GM18520 (cell line): ENCODE measurements at regions not wholly inside any gene's neighbourhood (a gene's known extent, or its start where the extent isn't known, plus 50 kb on each side); places are given as distances from the start of the nearest gene placed in this dataset.
"Not testable (repeated sequence)": the region's sequence is repeated elsewhere in the genome, so short reads cannot be mapped to it uniquely, and the experiment has no call there.

Experiments
- ATAC-seq: cut with Tn5 transposase; IDR thresholded peaks from one replicate; pipeline ENCODE4 v1.9.1; 2021; ENCODE audit not compliant: unreplicated experiment

DNA sequence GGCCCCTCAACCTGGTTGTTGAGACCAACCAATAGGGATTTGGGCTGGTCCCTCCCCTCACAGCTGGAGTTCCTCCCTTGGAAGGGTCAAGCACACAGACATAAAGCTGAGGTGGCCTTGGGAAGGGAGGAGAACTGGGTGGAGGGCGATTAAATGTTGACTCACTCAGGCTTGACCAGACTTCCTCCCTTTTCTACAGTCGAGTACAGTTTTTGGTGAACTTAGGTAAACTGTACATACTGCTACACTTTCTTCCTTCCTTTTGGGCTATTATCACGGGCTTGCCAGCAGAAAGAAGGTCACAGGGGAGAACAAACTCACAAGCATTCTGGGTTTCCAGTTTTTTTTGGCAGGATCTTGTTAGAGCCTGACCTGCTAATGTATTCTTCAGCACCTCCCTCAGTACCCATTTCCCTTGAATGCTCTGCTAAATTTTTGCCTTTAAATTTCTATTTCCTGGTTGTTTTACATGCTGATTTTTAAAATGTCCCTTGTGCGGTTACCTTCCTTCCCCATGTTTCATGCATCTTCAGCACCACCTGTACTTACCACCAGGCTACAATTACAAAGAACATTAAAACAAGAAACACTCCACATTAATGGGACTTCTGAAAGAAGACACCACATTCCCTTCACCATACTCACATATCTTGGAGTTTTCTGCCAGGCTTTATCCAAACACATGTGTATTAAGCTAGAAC lies 135.2 kb upstream of the RASGEF1B start:
- no peak for ATAC-seq

DNA sequence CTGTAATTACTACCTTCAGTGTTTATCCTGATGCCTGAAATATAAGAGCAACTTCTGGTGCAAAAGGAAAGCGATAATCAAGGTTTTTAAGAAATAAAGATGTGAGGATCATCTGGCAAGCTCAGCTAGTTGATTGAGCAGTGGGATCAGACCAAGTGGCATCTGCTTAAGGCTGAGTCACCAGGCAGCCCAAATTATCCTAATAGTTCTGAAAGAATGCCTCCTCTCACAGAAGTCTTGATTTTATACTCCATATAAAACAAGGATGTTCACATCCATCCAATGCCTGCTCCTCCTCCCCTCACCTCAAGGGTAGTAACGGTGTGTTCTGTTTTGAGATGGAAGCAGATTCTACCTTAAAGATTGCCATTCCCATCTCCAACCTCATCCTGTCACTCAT lies 134.5 kb upstream of the RASGEF1B start:
- ATAC-seq, result no peak

DNA sequence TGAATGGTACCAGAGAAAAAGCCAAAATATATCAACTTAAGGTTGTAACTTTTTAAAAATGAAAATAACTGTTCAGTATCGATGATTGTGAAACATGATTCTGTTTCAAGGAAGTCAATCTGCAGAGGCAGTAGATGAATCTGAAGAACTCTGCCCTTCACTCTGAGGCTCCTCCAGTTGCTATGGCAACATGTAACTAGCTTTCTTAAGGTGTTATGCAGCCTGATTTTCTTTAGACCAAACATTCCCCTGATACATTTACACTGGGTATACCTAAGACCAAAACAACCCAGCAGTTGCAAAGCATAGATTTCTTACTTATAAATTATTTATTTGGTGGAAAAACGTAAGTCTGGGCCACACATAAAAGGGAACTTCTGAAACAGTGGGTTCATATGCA lies 133.6 kb upstream of the RASGEF1B start:
- ATAC-seq, result no peak

DNA sequence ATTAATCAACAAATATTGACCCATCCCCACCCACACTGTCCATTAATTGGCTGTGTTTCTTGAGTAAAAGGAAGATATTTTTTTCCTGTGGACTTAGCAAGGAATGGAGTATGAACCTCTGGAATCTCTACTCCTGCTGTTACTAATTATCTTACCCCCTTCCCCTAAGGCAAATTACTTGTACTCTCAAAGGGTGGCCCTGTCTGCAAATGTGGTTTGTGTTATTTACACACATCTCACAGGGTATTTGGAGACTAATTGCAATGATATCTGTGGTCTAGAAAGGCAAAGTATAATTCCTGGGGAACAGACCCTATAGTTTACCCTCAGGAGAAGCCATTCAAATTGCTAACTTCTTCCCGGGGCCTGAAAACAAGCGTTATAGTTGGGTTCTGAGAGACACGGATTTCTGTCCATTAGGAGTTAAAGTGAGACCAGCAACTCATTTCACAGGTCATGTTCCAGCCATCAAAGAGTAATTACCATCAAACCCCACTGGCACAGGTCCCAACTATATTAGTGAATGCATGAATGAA lies 133.0 kb upstream of the RASGEF1B start:
- ATAC-seq, result no peak

DNA sequence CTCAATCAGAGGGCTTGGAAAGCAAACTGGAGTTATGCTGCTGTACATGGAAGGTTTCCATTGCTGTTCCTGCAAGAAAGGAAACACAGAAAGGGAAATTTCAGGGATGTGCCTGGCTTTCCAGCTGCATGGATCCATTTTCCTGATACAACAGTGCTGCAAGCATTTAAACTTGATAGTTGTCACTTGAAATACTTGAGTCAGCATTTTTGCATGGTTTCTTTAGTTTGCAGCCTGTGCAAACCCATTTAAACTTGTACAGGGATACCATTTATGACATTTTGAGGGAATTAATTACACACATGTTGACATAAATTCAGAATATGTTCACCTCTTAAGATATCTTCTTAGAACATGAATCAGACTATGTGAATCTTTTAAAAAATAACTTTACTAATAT lies 131.1 kb upstream of the RASGEF1B start:
- no peak for ATAC-seq

DNA sequence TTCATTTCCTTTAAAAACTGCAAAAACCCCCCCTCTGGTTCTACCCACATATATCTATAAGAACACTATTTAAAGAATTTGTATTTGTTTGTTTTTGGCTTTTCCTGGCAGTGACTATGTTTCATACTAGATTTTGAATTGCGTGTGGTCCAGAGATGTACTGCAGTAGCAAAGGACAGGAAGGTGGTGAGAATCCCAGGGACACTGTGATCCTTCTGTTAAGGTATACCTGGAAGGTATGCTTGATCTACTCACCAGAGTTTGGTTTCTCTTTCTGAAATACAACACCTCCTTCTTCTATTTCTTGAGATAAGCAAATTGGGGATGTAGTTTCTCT lies 129.6 kb upstream of the RASGEF1B start:
- ATAC-seq, result no peak

DNA sequence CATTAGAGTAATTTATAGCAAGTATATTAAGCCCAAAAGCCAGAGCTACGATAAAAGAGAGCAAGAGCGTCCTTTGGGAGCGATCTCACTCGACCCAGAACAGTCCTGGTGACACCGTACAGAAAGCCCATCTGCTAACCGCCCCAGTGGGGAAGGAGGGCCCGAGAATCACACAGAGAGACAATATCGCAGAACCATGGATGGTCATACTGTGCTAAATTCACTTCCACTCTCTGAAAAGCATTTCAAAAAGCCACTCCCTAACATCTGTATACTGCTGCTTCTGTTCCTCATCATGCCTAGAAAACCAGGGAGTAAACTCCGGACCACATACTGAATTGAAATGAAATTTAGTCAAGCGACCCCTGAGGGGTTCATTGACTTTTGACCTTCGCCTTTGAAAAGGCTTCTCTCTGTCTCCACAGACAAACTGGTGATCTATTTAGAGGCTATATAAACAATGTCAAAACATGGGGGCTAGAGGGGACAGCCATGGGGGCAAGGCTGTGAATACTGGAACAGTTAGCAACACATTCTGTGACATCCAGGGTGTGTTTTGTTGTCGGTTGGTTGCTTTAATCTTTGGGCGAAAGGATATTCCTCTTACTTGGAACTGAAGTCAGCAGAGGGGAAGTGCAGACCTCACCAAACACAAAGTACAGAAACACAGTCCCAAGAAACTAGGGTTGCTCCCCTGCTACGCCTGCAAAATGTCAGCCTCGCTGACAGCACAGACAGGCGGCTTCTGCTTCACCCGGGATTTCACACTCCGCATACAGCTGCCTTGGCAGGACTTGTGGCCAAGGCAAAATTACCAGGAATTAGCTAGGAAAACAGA lies 129.0 kb upstream of the RASGEF1B start:
- no peak for ATAC-seq

DNA sequence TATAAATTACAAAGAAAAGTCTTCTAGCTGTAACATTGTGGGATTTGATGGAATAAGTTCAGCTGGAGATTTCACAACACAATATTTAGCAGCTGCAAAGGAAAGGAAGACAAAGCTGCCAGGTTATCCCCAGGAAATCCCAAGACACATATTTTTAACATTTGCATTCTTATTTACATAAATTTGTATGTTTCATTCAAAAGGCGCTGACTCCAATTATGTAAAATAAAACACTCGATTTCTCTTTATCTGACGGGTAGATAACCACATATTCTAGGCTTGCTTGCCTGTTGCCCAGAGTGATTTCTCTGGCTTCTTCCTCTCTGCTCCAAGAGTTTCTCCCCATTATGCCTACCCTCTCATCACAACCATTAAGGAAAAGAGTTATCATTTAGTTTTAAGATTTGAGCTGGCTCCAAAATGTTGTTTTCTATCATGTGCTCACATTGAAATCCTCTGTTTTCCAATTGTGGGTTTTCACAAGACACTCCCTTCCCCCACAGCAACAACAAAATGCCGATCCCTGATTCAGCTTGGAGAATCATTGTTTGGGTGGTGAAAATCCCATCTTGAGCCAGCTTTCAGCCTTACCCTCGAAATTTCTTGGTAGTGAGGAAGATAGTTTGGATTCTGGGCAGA lies 128.2 kb upstream of the RASGEF1B start:
- no peak for ATAC-seq

DNA sequence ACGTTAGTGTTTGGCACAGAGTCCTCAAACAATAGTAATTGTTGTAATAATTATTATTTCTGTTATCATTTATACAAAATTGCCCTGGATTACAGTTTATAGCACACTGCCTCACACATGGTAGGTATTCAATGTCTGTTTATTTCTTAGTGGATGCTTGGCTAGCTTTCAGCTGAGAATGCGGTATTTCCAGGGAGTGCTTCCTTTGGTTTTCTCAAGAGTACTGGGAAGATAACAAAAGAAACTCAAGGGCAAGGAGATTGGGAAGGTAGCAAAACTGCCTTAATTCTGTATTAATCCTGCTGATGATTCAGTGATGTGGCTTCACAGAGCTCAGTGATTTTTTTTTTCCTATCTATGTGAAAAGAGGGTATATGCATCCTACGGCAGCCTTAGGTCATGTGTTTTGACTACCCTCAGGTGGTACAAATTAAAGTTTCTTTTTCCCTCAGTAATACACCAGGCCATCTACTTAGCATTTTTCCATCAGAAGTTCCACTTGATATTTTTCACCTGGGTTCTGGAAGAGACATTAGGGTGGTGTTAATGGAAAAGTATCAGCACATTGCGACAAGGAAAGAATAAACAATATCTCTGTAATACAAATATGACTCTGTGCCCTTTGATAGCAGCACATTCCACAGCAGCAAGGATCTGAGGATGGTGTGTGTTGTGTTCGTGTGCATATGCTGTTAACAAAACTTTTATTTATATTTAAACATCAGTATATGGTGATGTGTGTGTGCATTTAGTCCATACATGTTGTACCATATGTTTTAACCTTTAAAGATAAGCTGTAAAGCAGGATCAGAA lies 124.3 kb upstream of the RASGEF1B start:
- no peak for ATAC-seq

DNA sequence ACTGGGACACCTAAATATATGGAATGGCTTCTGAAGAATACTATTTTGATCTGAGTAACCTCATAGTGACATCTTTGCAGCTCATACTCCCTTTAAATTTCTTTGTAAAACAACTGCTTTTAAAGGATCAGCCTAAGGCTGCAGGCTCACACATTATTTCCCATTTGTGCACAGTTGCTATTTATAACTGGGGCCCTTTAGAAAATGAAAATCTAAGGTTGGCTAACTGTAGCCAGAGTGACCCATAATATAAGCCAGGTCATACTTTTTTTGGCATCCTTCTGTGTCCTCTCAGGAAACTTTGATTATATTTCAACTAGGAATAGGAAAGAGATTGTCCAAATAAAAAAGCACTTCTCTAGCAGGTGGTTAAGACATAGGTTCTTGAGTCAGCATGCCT lies 123.6 kb upstream of the RASGEF1B start:
- ATAC-seq, result no peak

DNA sequence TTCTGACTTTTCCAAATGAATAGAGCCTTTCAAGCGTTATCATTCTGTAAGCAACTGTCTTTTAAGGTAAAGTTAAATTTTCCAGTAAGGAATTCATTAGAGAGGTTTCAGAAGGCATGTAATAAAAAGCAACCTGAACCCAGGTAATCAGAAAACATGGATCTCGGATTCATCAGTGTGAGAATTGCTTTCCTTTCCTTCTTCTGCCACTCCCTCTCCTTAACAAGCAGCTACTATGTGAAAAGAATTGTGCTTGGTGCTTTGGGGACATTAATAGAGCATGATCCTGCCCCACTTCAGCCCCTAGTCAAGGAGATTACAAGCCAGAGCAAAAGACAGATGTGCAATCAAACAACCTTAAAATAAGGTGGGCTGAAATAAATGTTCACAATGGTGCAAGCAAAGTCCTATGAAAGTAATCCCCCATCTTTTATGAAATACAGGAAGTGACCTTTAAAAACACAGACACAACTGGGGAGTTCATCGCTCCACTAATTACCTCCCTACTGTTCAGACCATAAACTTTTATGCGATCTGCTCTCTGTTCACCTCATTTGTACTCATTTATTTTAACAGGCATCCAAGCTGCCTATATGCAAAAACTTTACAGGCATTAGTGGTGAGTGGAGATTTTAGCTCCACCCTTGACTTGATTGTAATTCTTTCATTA lies 122.9 kb upstream of the RASGEF1B start:
- ATAC-seq, result no peak

DNA sequence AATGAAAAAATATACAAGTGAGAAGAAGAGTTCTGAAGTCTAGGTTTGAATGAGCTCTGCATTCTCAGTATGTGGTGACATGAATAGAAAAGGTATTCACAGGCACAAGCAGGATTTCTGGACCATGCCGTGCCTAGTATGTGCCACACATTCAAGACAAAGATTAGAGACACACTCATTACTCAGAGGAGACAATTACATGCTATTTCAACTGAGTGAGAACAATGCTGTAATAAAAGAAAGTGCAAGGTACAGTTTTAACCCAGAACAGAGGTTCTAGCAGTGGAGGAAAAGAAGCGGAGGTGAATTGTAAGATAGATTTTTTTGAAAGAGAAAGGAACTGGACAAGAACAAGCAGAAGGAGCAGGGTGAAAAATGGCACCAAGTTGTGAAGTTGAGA lies 121.0 kb upstream of the RASGEF1B start:
- ATAC-seq, result no peak

DNA sequence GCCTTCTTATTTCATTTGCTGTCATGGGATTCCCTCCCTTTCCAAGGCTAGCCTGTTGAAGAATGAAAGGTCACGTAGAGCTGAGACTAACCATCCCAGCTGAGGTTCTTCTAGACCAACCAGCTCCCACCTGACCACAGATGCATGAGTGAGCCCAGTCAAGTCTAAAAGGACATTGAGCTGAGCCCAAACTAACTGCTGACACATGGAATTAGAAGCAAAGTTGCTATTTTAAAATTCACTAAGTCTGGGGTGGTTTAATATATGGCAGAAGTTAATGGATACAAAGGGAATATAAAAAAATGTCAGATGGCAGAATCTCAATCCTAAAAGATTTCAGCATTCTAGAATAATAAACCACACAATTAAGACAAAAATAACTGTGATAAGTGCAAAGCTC lies 118.9 kb upstream of the RASGEF1B start:
- ATAC-seq, result no peak

DNA sequence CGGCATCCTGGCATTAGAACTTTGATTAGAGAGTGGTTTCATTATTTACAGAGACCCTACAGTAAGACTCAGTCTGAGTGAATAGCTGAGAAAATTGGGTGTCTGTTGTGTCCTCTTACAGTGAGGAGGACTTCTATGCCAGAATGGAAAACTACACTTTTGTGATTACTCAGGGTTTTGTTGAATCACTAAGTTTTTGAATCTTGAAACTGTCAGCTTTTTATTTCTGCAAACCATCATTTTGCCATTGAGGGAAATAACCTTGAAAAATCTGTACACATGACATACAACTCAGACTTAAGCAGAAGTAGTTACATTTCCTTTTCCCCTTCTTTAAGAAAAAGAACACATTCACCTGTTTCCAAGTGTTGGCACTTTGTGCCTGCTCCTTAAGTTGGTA lies 117.6 kb upstream of the RASGEF1B start:
- no peak for ATAC-seq

DNA sequence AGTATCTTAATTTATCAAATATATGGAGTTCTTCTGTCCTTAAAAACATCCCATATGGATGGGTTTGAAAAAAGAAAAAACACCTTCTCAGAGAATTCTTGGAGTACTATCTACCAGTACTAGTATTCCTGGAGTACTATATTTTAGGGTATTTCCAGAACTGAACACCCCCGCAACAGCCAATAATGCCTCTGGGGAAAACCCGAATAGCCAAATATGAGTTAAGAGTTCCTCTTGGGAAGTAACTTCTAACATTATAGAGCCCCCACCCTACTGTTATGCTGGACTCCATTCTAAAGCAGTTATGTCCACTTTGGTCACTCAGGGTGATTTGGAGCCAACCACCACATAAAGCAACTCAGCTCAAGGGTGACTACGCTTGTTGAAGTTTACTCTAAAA lies 115.0 kb upstream of the RASGEF1B start:
- no peak for ATAC-seq

DNA sequence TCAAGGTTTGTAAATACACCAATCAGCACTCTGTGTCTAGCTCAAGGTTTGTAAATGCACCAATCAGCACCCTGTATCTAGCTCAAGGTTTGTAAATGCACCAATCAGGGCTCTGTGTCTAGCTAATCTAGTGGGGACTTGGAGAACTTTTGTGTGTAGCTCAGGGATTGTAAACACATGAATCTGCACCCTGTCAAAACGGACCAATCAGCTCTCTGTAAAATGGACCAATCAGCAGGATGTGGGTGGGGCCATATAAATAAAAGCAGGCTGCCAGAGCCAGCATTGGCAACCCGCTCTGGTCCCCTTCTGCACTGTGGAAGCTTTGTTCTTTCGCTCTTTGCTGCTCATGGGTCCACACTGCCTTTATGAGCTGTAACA lies 109.3 kb upstream of the RASGEF1B start:
- not testable (repeated sequence) for ATAC-seq

DNA sequence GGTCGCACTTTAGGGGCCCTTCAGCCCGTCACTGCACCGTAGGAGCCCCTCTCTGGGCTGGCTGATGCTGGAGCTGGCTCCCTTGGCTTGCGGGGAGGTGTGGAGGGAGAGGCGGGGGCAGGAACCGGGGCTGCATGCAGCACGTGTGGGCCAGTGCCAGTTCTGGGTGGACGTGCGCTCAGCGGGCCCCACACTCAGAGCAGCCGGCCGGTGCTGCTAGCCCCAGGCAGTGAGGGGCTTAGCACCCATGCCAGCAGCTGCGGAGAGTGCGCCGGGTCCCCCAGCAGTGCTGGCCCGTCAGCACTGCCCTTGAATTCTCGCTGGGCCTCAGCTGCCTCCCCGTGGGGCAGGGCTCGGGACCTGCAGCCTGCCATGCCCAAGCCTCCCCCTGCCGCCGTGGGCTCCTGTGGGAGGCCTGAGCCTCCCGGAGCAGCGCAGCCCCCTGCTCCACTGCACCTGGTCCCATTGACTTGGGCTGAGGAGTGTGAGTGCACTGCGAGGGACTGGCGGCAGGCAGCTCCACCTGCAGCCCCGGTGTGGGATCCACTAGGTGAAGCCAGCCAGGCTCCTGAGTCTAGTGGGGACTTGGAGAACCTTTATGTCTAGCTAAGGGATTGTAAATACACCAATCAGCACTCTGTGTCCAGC lies 108.8 kb upstream of the RASGEF1B start:
- ATAC-seq, result no peak

DNA sequence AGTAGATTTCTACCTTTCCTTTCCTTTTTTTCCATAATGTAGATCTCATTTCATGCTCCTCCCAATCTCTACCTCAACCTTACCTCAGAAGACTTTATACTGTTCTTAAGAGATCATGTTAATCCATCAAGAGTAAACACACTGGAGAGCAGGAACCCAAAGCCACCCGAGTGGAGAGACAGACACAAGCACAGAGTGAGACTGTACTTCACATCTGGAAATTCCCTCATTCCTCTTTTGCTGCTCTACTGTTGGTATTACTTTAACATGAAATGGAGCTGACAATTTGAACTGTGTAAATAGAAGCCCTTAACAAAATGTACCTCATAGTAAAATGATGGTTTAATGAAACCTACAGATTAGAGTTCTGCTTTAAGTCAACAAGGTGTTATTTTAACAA lies 105.7 kb upstream of the RASGEF1B start:
- no peak for ATAC-seq

DNA sequence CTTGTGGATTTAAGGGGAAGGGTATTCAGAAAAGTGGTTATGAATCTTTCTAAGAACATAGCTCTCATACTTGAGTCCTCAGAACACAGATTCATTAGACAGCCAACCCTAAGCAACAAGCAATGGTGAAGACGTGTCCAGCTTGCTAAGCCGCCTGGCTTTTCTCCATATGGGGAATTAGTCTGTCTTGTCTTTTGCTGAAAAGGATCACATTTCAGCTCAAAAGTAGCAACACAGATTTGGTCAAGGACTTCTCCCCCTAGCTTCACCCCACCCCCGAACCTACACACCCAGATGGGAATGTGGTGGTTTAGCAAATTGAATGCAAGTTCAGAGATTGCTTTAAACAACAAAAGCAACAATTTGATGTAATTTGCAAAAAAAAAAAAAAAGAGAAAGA lies 103.3 kb upstream of the RASGEF1B start:
- no peak for ATAC-seq

DNA sequence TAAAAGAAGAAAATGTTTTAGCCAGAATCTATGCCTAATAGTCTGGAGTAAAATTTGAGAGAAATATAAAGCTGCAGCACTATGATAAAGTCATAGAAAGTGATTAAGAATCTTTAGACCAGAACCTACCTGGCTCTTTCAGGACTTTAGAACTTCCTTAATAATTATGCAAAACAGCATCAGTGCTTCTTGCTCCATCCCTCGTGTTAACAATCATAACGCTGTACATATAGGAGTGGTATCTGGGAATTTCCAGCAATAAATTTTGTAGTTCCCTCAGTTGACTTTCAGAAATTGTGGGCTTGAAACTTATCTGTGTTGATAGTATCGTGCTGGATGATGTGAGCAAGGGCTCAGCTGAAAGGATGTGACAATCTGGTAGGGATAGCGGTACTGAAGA lies 102.1 kb upstream of the RASGEF1B start:
- no peak for ATAC-seq
